Cardiac septum (tissue), 1 donor: ENCODE measurements at regions not wholly inside any gene's neighbourhood (a gene's known extent, or its start where the extent isn't known, plus 50 kb on each side); places are given as distances from the start of the nearest gene placed in this dataset.
A peak's percentile ranks its signal among the peaks of the same experiment; 100 is the strongest.
"Not testable (repeated sequence)": the region's sequence is repeated elsewhere in the genome, so short reads cannot be mapped to it uniquely, and the experiment has no call there.

Experiments
- DNase-seq: peaks from one replicate; pipeline ENCODE4 v3.0.0-alpha.2; 2020; ENCODE audit warnings: low spot score
- intact Hi-C: fragments of 100-400 bp; cut with DNase I; formaldehyde crosslinking; loops from one replicate; pipeline ENCODE4 v1.14.0; 2022
- donor health status: DM: no; HTN: no; CAD: no.

DNA sequence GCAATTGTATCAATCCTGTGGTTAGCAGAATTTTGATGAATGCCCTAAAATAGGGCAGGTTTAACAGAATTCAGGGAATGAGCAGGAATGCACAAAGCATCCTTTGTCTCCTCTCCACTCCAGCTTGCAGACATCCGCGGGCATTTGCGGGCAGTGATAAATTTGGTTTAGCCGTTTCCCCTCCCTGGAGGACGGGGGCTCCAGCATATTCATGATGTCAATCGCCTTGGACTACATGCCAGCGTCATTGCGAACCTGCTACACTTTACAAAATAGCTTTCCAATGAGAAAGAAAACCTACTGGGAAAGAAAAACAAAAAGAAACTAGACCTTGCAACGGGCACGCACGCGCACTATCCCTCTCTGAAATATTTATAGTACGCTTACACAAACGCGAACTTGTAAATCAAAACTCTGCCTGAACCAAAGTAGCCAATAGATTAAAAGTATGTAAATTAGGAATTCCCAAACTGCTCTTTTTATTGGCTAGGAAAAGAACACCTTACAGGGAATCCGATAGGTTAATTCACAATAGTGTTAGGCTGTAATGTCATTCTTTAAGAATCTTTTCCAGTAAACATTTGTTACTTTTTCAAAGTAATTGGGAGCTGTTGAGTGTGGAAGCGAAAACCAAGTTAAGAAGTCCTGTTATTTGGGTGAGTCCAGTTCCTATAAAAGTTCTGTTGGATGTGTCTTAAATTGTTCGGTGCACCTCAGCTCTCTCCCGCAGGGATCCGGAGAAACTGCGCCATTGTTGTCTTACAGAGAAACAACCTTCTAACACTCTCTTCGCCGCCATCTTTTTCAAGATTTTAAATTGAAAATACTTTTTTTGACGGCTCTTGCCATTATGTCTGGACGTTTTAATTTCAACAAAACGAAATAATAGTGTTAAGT lies 136.7 kb downstream of the HFE start:
- intact Hi-C loops, result loop anchor here (10.0 kb wide), 1 partner anchor 1611 kb away; a partner anchor contains a TSS
- DNase-seq, result peak; percentile 83

GRCh38 chr6:26224547-26224912 lies 137.3 kb downstream of the HFE start:
- intact Hi-C loops, result loop anchor here (10.0 kb wide), 1 partner anchor 1610 kb away; a partner anchor contains a TSS
- DNase-seq, result no peak

- no peak for DNase-seq
- intact Hi-C loops, result loop anchor here (10.0 kb wide), 1 partner anchor 1610 kb away; a partner anchor contains a TSS
These were observed 138.0 kb downstream of the HFE start for GRCh38 chr6:26224940-26225847.

- no peak for DNase-seq
- intact Hi-C loops, result loop anchor here (10.0 kb wide), 1 partner anchor 1609 kb away; a partner anchor contains a TSS
These were observed 138.8 kb downstream of the HFE start for GRCh38 chr6:26225848-26226578.

DNA sequence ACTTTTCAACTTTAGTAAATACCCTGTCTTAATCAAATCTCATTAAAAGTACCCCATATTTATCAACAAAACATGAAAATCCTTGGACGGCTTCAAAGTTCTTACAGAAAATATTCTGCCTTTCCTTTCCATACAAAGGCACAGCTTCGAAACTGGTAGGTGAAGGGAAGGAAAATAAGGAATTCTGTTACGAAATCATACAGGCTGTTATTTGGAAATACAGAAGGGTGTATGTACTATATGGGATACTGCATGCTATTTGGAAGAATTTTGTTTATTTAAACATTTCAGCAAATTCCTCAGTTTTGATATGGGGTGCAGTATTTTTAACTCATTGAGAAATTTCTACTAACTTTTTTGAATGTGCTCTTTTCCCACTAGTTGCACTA lies 138.4 kb upstream of the BTN3A2 start:
- intact Hi-C loops, result loop anchor here (10.0 kb wide), 1 partner anchor 1608 kb away; a partner anchor contains a TSS
- DNase-seq, result no peak

DNA sequence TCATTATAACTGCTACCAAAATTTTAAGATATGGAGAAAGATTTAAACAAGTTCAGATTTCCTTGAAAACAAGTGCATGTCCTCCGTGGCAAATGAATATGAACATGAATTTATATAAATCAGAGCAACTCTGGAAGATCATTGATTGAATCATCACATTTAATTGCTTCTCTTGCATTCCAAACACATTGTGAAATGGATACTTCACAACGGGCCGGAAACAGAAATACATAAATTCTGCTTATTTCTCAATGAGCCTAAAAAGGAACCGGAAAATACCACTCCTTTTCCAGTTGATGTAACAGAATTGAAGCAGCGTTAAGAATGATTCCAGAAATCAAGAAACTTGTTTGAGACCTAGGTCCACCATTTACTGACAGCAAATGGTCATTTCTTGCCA lies 134.6 kb upstream of the BTN3A2 start:
- DNase-seq, result no peak
- intact Hi-C loops, result loop anchor here (5.0 kb wide), 1 partner anchor 42 kb away; a partner anchor contains a TSS

DNA sequence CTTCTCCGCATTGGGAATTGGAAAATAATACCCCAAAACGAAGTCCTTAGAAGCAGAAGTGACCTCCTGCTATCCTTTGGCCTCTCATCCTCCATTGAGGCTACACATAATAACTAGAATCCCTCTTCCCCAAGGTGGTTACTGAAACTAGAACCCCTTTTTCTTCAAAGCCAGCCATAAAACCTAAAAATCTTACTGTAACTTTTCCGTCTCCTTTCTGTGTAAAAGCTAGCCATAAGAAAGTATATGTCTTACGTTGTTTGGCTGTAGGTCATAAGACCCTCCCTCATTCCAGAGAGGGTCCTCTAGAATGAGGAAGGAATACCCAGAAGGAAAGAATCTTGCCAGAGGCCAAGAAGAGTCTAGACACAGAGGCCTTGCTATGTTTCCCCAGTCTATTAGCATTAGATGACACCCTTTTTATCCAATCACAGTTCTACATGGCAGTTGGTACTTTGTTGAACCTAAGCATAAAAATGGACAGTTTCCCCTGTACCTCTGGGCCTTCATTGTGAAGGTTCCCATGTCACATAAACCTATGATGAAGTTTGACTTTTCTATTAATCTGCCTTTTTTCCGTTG lies 133.9 kb upstream of the BTN3A2 start:
- no peak for DNase-seq
- intact Hi-C loops, result loop anchor here (5.0 kb wide), 1 partner anchor 41 kb away; a partner anchor contains a TSS

DNA sequence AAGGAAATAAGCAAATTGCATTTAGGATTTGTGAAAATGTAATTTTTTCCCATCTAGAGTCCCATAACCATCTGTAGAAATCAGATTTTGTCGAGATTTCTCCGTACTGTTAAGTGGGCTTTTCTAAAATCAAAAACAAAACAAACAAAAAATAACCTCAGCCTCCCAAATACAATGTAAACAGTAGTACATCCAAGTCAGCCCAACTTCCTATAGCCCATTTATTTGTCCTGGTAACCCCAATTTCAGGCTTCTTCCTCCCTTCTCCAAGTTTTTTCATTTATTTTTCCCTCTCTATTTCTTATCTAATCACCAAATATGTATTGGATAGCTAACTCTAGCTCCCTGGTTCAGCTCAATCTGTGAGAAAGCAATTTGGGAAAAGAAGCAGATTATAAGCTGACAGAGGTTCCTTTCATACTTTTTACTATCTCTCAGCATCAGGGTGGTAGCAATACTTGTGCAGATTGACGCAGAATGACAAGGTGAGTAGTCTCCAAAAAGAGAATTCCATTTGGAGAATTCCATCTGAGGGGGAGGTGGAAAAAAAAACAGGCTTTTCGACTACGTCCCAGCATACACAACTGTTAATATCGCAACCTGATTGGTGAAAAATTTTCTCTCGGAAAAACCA lies 132.6 kb upstream of the BTN3A2 start:
- no peak for DNase-seq
- intact Hi-C loops, result loop anchor here (5.0 kb wide), 1 partner anchor 40 kb away; a partner anchor contains a TSS

GRCh38 chr6:26232940-26233648 lies 131.9 kb upstream of the BTN3A2 start:
- DNase-seq, result no peak
- intact Hi-C loops, result loop anchor here (5.0 kb wide), 1 partner anchor 39 kb away; a partner anchor contains a TSS

GRCh38 chr6:26233649-26234420 lies 131.2 kb upstream of the BTN3A2 start:
- intact Hi-C loops, result loop anchor here (5.0 kb wide), 1 partner anchor 38 kb away; a partner anchor contains a TSS
- DNase-seq, result peak; percentile 80

- no peak for DNase-seq
- intact Hi-C loops, result loop anchor here (5.0 kb wide), 1 partner anchor 38 kb away; a partner anchor contains a TSS
These were observed 130.3 kb upstream of the BTN3A2 start for GRCh38 chr6:26234421-26235301.

- intact Hi-C loops, result no loop called here
These were observed 129.7 kb upstream of the BTN3A2 start for GRCh38 chr6:26235302-26235670.

GRCh38 chr6:26239415-26239814 lies 125.6 kb upstream of the BTN3A2 start:
- DNase-seq, intact Hi-C loops: not testable (repeated sequence)

More at GRCh38 chr6:26235302-26235670, 129.7 kb upstream of the BTN3A2 start:
- no peak for DNase-seq

GRCh38 chr6:26240157-26241032 lies 124.6 kb upstream of the BTN3A2 start:
- intact Hi-C loops, result no loop called here
- no peak for DNase-seq
